GM08714 (cell line): ENCODE measurements at regions not wholly inside any gene's neighbourhood (a gene's known extent, or its start where the extent isn't known, plus 50 kb on each side); places are given as distances from the start of the nearest gene placed in this dataset.
"Not testable (repeated sequence)": the region's sequence is repeated elsewhere in the genome, so short reads cannot be mapped to it uniquely, and the experiment has no call there.

Experiments
- H3K4me3 ChIP-seq: fragments of 200-500 bp; sonication (Bioruptor generic); 2 replicates; pipeline ENCODE4 v1.5.1; 2014; ENCODE audit warnings: mild to moderate bottlenecking, low read length, inconsistent platforms
- ZNF274 ChIP-seq: IDR thresholded peaks from 2 replicates; pipeline ENCODE4 v1.6.1; 2012; ENCODE audit warnings: mild to moderate bottlenecking, low read depth, low read length

DNA sequence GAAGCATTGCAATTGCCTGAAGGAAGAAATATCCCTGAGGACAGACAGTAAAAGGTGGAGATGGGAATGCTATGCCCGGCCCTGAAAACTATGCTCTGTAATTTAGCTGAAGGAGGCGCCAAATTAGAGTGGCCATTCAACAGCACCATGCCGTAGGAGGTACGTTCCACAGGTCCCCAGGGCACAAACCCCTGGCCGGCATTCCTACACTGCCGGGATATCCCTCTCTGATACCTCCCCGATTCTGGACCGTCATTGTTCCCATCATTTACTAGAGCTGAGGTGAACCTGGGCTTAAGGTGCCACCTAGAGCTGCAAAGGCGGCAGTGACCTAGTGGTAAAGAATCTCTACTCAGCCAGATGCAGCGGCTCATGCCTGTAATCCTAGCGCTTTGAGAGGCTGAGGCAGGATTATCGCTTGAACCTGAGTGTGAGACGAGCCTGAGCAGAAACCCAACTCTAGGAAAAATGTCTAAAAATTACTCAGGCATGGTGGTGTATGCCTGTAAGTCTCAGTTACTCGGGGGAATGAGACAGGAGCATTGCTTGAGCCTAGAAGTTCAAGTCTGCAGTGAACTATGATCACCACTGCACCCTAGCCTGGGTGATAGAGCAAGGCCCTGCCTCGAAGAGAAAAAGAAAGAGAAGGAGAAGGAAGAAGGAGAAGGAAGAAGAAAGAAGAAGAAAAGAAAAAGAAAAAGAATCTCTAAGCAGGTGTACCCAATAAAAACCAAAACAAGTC, 53.0 kb upstream of the TNKS2 start:
- no peak overlapping the region for H3K4me3 ChIP-seq

DNA sequence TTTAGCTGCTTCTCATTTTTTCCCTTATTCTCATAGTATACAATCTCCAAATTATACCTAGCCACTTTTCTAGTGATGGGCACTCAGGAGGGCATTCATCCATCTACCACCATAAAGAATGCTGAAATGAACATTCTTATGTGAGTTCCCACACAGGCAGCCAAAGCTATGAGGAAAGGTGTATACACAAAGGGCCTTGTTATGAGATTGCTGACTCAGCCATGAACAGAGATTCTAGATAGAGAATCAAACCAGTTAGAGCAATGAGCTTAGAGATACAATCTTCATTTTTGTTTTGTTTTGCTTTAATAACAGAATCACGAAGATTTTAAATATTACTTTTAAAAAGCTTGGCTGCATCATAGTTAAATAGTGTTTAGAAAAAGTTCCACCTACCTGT, 54.8 kb upstream of the TNKS2 start:
- TF ChIP-seq ZNF274, result no peak
- H3K4me3 ChIP-seq, result no peak overlapping the region

More for the DNA sequence above, 53.0 kb upstream of the TNKS2 start:
- TF ChIP-seq ZNF274, result no peak

DNA sequence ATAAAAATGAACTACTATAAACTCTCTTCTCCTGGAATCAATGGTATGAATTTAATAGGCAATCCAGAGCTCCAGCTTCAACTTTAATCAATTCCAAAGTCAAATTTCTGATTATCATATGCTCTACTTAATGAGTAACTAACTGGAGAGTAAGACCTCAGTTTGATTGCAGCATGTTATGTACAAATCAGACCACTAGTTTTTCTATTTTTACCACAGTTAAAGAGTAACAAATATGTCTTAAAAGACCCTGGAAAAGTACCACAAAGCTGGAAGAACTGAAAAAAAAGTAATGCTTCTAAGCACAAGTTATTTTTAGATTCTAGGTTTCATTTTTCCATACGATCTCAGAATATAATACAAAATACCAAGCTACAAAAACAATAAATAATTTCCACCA, 56.0 kb upstream of the TNKS2 start:
- no peak overlapping the region for H3K4me3 ChIP-seq

DNA sequence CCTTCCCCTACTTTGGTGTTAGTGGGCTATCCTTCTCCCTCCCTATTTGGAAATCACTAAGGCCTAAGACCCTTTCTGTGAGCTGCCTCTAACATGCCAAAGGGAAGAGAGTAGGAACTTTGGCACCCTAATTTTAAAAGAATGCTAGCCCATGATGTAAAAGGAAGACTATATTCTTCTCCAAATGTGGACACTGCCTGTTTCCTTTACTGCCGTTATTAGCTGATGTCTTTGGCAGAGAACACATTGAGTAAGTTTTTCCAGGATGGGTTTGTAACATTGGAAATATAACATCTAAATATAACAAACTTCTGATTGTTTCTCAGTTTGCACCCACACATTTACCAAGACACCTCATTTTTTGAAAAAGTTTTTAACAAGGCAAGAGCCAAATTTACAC, 56.9 kb upstream of the TNKS2 start:
- no peak overlapping the region for H3K4me3 ChIP-seq
- TF ChIP-seq ZNF274, result no peak

More for the DNA sequence above, 56.0 kb upstream of the TNKS2 start:
- no peak for TF ChIP-seq ZNF274

DNA sequence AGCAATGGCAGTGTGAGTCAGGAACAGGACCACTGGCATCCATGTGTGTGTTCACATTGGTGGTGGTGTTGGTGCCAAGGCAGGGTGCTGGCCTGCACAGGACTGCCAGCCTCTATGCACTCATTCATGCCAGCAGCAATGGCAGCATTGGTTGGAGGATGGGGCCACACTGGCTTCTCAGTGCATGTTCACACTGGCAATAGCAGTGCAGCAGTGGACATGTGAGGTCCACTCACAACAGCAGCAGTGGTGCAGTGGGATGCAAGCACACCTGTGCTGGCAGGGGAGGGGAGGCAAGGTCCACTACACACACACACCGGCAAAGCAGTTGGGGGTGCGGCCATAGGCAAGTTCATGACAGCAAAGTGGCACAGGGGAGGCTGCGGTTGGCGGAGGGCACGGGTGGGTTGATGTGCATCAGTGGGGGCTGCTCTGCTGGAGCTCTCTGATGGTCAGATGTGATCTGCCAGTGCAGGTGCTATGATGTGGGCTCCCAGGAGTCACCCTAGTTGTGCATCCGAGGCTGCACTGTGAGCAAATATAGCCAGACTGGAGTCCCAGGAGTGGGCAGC, 57.8 kb upstream of the TNKS2 start:
- H3K4me3 ChIP-seq, result no peak overlapping the region
- no peak for TF ChIP-seq ZNF274

DNA sequence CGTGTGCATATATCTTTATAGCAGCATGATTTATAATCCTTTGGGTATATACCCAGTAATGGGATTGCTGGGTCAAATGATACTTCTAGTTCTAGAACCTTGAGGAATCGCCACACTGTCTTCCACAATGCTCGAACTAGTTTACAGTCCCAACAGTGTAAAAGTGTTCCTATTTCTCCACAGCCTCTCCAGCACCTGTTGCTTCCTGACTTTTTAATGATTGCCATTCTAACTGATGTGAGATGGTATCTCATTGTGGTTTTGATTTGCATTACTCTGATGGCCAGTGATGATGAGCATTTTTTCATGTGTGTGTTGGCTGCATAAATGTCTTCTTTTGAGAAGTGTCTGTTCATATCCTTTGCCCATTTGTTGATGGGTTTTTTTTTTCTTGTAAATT, 66.0 kb upstream of the TNKS2 start:
- H3K4me3 ChIP-seq, result not testable (repeated sequence)

DNA sequence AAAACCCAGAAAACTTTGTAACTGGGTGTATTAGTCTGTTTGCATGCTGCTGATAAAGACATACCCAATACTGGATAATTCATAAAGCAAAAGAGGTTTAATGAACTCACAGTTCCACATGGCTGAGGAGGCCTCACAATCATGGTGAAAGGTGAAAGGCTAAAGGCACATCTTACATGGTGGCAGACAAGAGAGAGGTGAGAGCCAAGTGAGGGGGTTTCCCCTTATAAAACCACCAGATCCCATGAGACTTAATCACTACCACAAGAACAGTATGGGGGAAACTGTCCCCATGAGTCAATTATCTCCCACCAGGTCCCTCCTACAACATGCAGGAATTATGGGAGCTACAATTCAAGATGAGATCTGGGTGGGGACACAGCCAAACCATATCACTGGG, 68.9 kb upstream of the TNKS2 start:
- H3K4me3 ChIP-seq, result not testable (repeated sequence)

DNA sequence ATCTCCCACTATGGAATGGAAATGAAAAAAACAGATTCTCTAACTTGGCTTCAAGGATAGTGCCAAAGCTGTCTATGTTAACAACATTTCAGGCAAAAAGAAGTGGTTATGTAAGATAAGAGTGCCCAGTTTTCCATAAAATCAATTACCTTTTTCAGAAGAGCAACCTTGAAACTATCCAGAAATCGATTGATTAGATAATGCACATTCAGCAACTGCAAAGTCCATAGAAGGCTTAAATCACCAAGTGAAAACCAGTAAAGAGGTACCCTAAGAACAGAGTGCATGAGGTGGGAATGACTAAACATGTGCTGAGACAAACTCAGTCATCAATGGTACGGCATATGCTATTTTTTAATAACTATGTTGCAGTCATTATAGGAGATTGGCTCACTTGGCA, 71.9 kb upstream of the TNKS2 start:
- no peak overlapping the region for H3K4me3 ChIP-seq
- no peak for TF ChIP-seq ZNF274

DNA sequence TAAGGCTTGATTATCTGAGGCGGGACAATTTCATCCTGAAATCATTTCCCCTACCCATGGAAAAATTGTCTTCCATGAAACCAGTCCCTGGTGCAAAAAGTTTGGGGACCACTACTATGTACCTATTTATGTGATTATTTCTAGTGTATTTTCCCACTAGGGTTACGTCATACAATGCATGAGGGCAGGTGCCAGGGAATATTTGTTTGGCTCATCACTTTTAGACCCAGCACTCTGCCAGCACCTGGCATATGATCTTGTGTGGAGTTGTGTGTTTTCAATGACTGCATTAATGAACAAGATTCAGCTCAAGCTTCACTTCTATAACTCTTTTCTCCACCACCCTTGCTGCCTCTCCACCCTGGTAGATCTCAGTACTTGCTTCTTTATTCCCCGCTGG, 73.3 kb upstream of the TNKS2 start:
- no peak overlapping the region for H3K4me3 ChIP-seq
- TF ChIP-seq ZNF274, result no peak

DNA sequence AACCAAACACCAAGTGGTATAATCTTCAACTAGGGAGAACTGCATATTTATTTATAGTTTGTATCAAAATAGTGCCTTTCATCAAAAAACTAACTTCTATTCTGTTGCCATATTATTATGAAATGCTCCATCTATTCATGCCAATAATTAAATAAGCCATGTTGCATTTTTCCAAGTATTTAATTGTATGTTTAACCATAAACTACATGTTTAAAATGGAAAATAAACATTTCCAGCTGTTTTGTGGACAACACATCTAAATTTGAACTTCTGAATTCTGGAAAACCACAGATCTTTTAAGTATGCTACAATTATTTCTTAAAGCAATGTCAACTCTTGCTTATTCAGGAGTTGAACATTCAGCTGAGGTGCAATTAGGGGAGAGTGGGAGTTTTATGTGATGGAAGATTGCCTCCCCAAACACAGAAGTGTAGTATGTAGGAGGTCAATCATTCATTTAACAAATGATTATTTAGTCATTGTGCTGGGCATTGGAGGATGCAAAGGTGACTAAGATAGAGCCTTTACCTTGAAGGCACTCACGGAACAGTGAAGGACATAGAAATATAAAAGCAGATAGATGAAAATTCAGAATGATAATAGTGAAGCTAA, 80.7 kb upstream of the PPP1R3C start:
- TF ChIP-seq ZNF274, result no peak
- H3K4me3 ChIP-seq, result no peak overlapping the region

DNA sequence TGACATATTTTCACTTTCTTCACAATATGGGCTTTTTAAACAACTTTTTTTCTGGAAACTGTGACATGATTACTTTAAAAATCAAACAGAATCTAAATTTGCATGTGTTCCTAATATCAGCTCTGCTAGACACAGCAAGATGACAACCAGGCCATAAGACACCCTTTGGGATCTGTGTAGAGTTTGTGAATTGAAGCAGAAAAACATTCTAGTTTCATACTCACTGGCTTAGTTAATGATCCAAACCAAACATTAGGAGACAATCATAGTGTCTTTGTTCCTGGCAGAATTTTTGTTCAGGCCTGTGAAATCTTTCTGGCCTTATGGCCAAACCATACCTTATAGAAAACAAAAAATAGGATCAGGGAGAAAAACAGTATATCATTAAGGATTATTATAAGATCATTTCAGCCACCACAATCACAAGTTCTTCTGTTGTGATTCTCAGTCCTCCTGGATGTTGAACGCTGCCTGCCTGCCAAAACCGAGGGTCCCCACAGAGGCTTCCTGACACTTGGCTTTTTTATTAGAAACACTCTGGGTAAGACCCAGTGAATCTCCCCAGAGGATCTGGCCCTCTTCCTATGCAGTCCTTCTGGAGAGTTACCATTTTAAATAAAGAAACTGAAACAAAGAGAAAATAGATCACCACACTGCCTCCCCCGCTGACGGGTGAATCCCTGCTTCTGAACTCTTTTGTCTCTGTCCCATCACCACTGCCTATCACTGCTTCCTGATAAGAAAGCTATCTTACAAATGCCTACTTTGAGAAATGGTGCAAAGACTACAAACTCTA, 79.2 kb upstream of the PPP1R3C start:
- peak overlapping the region; percentile 83; the same call in 1 of the 2 replicates for H3K4me3 ChIP-seq
- TF ChIP-seq ZNF274, result no peak

DNA sequence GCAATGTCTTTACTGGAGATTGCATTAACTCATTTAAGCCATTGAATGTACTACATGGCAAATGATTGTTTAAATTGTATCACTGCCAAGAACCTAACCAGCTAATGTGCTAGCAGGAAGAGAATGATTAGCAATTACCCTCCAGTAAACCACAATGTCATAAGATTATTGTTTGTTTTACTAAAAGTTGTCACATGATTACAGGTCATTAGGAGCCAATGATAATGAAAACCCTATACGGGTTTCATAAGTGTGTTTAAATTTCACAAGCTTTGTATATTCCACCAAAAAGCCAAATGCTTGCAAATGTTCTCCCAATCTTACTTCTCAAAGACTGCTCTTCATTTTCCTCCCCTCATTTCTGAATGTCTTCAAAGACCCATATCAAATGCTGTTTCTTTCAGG, 76.5 kb upstream of the PPP1R3C start:
- no peak for TF ChIP-seq ZNF274

DNA sequence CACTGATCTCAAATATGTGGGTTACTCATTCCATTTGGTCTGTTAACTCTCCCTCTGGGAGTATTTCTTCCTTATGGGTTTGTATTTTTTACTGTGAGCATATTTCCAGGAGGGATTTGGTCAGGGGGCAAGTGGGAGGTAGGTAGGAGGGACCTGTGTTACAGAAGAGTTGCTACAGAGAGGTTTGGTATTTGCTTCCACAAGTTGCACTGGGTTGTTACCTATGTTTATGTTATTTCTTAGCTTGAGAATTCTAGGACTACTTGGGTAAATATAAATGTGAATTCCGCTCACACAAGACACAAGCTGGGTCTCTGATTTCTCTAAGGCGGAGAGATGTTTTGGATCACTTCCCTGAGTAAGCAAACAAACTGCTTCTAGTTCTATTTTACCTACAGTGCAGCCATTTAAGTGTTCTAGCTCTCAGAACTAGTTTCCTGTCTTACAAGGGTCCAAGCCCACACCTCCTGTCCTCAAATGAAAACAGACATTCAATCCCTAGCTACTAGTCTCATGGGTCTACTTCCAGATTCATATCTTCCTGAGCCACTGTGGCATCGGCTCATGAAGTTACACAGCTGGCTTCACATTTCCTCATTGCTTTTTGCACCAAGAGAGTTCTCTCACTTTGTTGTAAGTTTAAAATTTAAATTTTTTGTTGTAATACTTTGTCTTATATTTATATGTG, 75.4 kb upstream of the PPP1R3C start:
- no peak overlapping the region for H3K4me3 ChIP-seq
- TF ChIP-seq ZNF274, result no peak

More for the DNA sequence above, 76.5 kb upstream of the PPP1R3C start:
- H3K4me3 ChIP-seq, result no peak overlapping the region

DNA sequence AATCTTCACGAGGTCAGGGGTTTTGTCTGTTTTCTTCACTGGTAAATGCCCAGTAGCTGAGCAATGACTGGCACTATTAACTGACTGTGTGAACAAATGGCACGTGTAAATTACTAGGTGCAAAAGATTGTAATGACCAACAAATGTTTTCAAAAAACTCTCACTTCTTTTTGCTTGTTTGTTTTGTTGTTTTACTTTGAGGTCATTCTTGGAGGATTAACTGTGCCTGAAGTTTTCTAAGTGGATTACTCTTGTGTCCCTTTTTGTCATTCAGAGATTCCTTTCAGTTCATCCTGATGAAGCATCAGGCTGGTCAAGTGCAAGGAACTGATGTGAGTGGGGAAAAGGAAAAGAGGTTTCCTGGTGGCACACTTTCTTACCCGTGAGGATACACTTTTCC, 74.4 kb upstream of the PPP1R3C start:
- no peak overlapping the region for H3K4me3 ChIP-seq
- no peak for TF ChIP-seq ZNF274
